Ishikawa (cell line): ENCODE measurements at regions not wholly inside any gene's neighbourhood (a gene's known extent, or its start where the extent isn't known, plus 50 kb on each side); places are given as distances from the start of the nearest gene placed in this dataset.

ENCODE experiments used
- CREB1 ChIP-seq: IDR thresholded peaks from 2 replicates; pipeline ENCODE4 v1.6.1; 2012; ENCODE audit warnings: low read depth
- YY1 ChIP-seq: IDR thresholded peaks from 2 replicates; pipeline ENCODE4 v1.6.1; 2012; ENCODE audit warnings: low read depth

GRCh38 chr2:37458133-37458532 is 113.7 kb downstream of the QPCT start:
- TF ChIP-seq CREB1, result no peak
- TF ChIP-seq YY1, result no peak
